SH-SY5Y (cell line): ENCODE measurements at regions not wholly inside any gene's neighbourhood (a gene's known extent, or its start where the extent isn't known, plus 50 kb on each side); places are given as distances from the start of the nearest gene placed in this dataset.

Experiments
- GATA2 ChIP-seq: IDR thresholded peaks from 2 replicates; pipeline ENCODE4 v1.6.1; 2011; ENCODE audit warnings: mild to moderate bottlenecking, low read depth, low read length
- GATA3 ChIP-seq: IDR thresholded peaks from 2 replicates; pipeline ENCODE4 v1.6.1; 2011; ENCODE audit warnings: low read depth, mild to moderate bottlenecking, low read length, moderate library complexity

GRCh38 chr1:189513091-189513490 lies 964.6 kb downstream of the BRINP3 start:
- TF ChIP-seq GATA2 (no peak), GATA3 (no peak)
